K562 (cell line): ENCODE measurements at regions not wholly inside any gene's neighbourhood (a gene's known extent, or its start where the extent isn't known, plus 50 kb on each side); places are given as distances from the start of the nearest gene placed in this dataset.
A peak's percentile ranks its signal among the peaks of the same experiment; 100 is the strongest.

Source experiments
- BRCA1 ChIP-seq, 2 experiments: fragments of 450-650 bp in 1 of 2; sonication (generic) in 1 of 2; formaldehyde crosslinking in 1 of 2; IDR thresholded peaks; 2 replicates each; pipeline versions ENCODE4 v1.5.0 to v1.6.1; 2017 to 2020; ENCODE audit warnings: mild to moderate bottlenecking in 1 of 2, missing genetic modification reagents in 1 of 2
- CBFA2T3 ChIP-seq: fragments of 450-650 bp; IDR thresholded peaks from 2 replicates; pipeline ENCODE4 v1.6.1; 2017
- CREB1 ChIP-seq, 2 experiments: sonication (generic) in 1 of 2; formaldehyde crosslinking in 1 of 2; IDR thresholded peaks; 2 replicates each; pipeline versions ENCODE4 v1.6.1 to v1.8.0; 2012 to 2022; ENCODE audit warnings: inconsistent platforms in 1 of 2, mild to moderate bottlenecking in 1 of 2, missing genetic modification reagents in 1 of 2, moderate library complexity in 1 of 2
- CTBP1 ChIP-seq: fragments of 450-650 bp; IDR thresholded peaks from 2 replicates; pipeline ENCODE4 v1.6.1; 2016; ENCODE audit warnings: borderline replicate concordance
- CXXC5 ChIP-seq: fragments of 250-450 bp; sonication (Bioruptor Pico); IDR thresholded peaks from 2 replicates; pipeline ENCODE4 v1.8.0; 2022; ENCODE audit warnings: inconsistent platforms, mild to moderate bottlenecking, moderate library complexity
- ETV1 ChIP-seq: fragments of 450-650 bp; conservative IDR thresholded peaks from 2 replicates; pipeline ENCODE4 v1.6.1; 2016; ENCODE audit warnings: missing genetic modification characterization, control low read depth, low read depth, missing compliant biosample characterization
- ETV6 ChIP-seq, 3 experiments: fragments of 150-350 bp in 1 of 3; sonication (generic) in 1 of 3; formaldehyde crosslinking in 1 of 3; IDR thresholded peaks; 2 replicates each; pipeline versions ENCODE4 v1.6.1 to v1.8.0; 2014 to 2022; ENCODE audit warnings: borderline replicate concordance in 2 of 3, low read depth in 2 of 3, antibody characterized with exemption in 1 of 3, low read length in 1 of 3, mild to moderate bottlenecking in 1 of 3, missing genetic modification reagents in 1 of 3
- EZH2 ChIP-seq: IDR thresholded peaks from 2 replicates; pipeline ENCODE4 v1.6.1; 2012; ENCODE audit warnings: low read depth, mild to moderate bottlenecking, inconsistent platforms, low read length, borderline replicate concordance
- GABPB2 ChIP-seq: fragments of 250-450 bp; sonication (Bioruptor Pico); conservative IDR thresholded peaks from 2 replicates; pipeline ENCODE4 v1.5.1; 2021; ENCODE audit warnings: mild to moderate bottlenecking
- HBP1 ChIP-seq: fragments of 450-650 bp; formaldehyde crosslinking; IDR thresholded peaks from 2 replicates; pipeline ENCODE4 v1.4.0; 2022; ENCODE audit warnings: missing genetic modification characterization
- KDM5B ChIP-seq: fragments of 200-600 bp; sonication (generic); IDR thresholded peaks from 2 replicates; pipeline ENCODE4 v1.6.1; 2012; ENCODE audit warnings: low read depth, mild to moderate bottlenecking, moderate library complexity, low read length, control low read depth, inconsistent platforms; ENCODE audit not compliant: insufficient replicate concordance
- KHSRP ChIP-seq: fragments of 450-650 bp; IDR thresholded peaks from 2 replicates; pipeline ENCODE4 v1.6.1; 2017
- MTA1 ChIP-seq: fragments of 450-650 bp; IDR thresholded peaks from 2 replicates; pipeline ENCODE4 v1.6.1; 2017; ENCODE audit warnings: borderline replicate concordance
- POLR3A ChIP-seq: IDR thresholded peaks from 2 replicates; pipeline ENCODE4 v1.6.1; 2011; ENCODE audit warnings: borderline replicate concordance, mild to moderate bottlenecking, moderate library complexity; ENCODE audit not compliant: insufficient read length, insufficient read depth; ENCODE audit errors: extremely low read depth
- PTTG1 ChIP-seq: fragments of 450-650 bp; IDR thresholded peaks from 2 replicates; pipeline ENCODE4 v1.6.1; 2016; ENCODE audit warnings: low read depth, mild to moderate bottlenecking, missing genetic modification characterization, missing compliant biosample characterization
- RBFOX2 ChIP-seq: fragments of 200-400 bp; formaldehyde crosslinking; IDR thresholded peaks from 2 replicates; pipeline ENCODE4 v1.6.1; 2017; ENCODE audit warnings: low read depth, mild to moderate bottlenecking, low read length, moderate library complexity
- RFX1 ChIP-seq: fragments of 450-650 bp; IDR thresholded peaks from 2 replicates; pipeline ENCODE4 v1.6.1; 2016; ENCODE audit warnings: mild to moderate bottlenecking, moderate library complexity
- SLC30A9 ChIP-seq: fragments of 250-450 bp; sonication (Bioruptor Pico); IDR thresholded peaks from 2 replicates; pipeline ENCODE4 v1.8.0; 2022; ENCODE audit warnings: mild to moderate bottlenecking, moderate library complexity
- SMARCA4 ChIP-seq: fragments of 450-650 bp; IDR thresholded peaks from 2 replicates; pipeline ENCODE4 v1.6.1; 2016
- SPI1 ChIP-seq: IDR thresholded peaks from 2 replicates; pipeline ENCODE4 v1.6.1; 2011; ENCODE audit warnings: low read depth, low read length, control low read depth, borderline replicate concordance
- STAG1 ChIP-seq: sonication (generic); formaldehyde crosslinking; IDR thresholded peaks from 2 replicates; pipeline ENCODE4 v1.5.0; 2020; ENCODE audit warnings: missing genetic modification reagents, borderline replicate concordance
- YBX1 ChIP-seq: fragments of 450-650 bp; IDR thresholded peaks from 2 replicates; pipeline ENCODE4 v1.7.1; 2016; ENCODE audit warnings: mild to moderate bottlenecking
- ZFX ChIP-seq: sonication (generic); formaldehyde crosslinking; IDR thresholded peaks from 2 replicates; pipeline ENCODE4 v1.8.0; 2022; ENCODE audit warnings: mild to moderate bottlenecking, missing genetic modification reagents, moderate library complexity
- ZNF551 ChIP-seq: fragments of 250-450 bp; sonication (Bioruptor Pico); IDR thresholded peaks from 2 replicates; pipeline ENCODE4 v1.5.0; 2021; ENCODE audit warnings: mild to moderate bottlenecking, moderate library complexity
- ZNF586 ChIP-seq: fragments of 450-650 bp; formaldehyde crosslinking; conservative IDR thresholded peaks from 2 replicates; pipeline ENCODE4 v1.4.0; 2020; ENCODE audit warnings: mild to moderate bottlenecking, moderate library complexity
- ZNF589 ChIP-seq: fragments of 200-800 bp; sonication (Bioruptor generic); IDR thresholded peaks from 2 replicates; pipeline ENCODE4 v1.6.1; 2016; ENCODE audit warnings: low read depth, missing genetic modification characterization, missing compliant biosample characterization
- ZNF766 ChIP-seq: fragments of 200-800 bp; sonication (Bioruptor generic); conservative IDR thresholded peaks from 2 replicates; pipeline ENCODE4 v1.6.1; 2016; ENCODE audit warnings: missing genetic modification characterization, missing compliant biosample characterization
- TF ChIP-seq, protein P1 (sequence below): fragments of 250-450 bp; sonication (Bioruptor Pico); IDR thresholded peaks from 2 replicates; pipeline ENCODE4 v1.5.0; 2020; ENCODE audit warnings: mild to moderate bottlenecking, borderline replicate concordance

GRCh38 chr2:16400127-16400623 is 265.5 kb downstream of the CYRIA start (continued):
- TF ChIP-seq GABPB2 (CRISPR knock-in tag) = no peak
- TF ChIP-seq HBP1 (CRISPR knock-in tag) = no peak
- TF ChIP-seq RBFOX2 = no peak
- TF ChIP-seq ZNF551 (CRISPR knock-in tag) = no peak
- TF ChIP-seq ZNF589 (CRISPR knock-in tag) = no peak
- no peak for TF ChIP-seq YBX1
- TF ChIP-seq STAG1 = no peak
- TF ChIP-seq CXXC5 = 0 out of 2 replicates have a peak, but pooled peaks have one; percentile 10
- peak in 1 of 2 experiments; percentile 49; a peak in 1 of 4 replicates for TF ChIP-seq ETV6 (IDR thresholded peaks at IDR 0.05; ENCODE audit: borderline replicate concordance in 1 of 2, low read depth in 2 of 2, low read length in 1 of 2)
- no peak for TF ChIP-seq ETV6 (CRISPR knock-in tag; IDR thresholded peaks at IDR 0.05; ENCODE audit: borderline replicate concordance)
- TF ChIP-seq BRCA1 (IDR thresholded peaks at IDR 0.05) = no peak
- TF ChIP-seq BRCA1 (CRISPR knock-in tag; IDR thresholded peaks at IDR 0.05) = no peak
- TF ChIP-seq KHSRP = no peak
- no peak for TF ChIP-seq SMARCA4
- TF ChIP-seq RFX1 = no peak
- 0 out of 2 replicates have a peak, but pooled peaks have one; percentile 24 for TF ChIP-seq CREB1 (IDR thresholded peaks at IDR 0.05)
- TF ChIP-seq CREB1 (CRISPR knock-in tag; IDR thresholded peaks at IDR 0.05) = no peak
- TF ChIP-seq PTTG1 (tag) = no peak
- TF ChIP-seq ZFX (CRISPR knock-in tag) = no peak
- no peak for TF ChIP-seq POLR3A
- TF ChIP-seq CBFA2T3 = peak; percentile 43; the same call in 1 of the 2 replicates
- no peak for TF ChIP-seq ETV1 (tag)
- TF ChIP-seq SLC30A9 (CRISPR knock-in tag) = no peak
- TF ChIP-seq, protein P1, sequence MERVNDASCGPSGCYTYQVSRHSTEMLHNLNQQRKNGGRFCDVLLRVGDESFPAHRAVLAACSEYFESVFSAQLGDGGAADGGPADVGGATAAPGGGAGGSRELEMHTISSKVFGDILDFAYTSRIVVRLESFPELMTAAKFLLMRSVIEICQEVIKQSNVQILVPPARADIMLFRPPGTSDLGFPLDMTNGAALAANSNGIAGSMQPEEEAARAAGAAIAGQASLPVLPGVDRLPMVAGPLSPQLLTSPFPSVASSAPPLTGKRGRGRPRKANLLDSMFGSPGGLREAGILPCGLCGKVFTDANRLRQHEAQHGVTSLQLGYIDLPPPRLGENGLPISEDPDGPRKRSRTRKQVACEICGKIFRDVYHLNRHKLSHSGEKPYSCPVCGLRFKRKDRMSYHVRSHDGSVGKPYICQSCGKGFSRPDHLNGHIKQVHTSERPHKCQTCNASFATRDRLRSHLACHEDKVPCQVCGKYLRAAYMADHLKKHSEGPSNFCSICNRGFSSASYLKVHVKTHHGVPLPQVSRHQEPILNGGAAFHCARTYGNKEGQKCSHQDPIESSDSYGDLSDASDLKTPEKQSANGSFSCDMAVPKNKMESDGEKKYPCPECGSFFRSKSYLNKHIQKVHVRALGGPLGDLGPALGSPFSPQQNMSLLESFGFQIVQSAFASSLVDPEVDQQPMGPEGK (CRISPR knock-in tag) = no peak
- TF ChIP-seq KDM5B = no peak
- TF ChIP-seq EZH2 = no peak
- TF ChIP-seq MTA1 = no peak
- TF ChIP-seq CTBP1 = peak; percentile 16; the same call in 1 of the 2 replicates
- TF ChIP-seq ZNF586 (CRISPR knock-in tag) = no peak
- no peak for TF ChIP-seq ZNF766 (CRISPR knock-in tag)
- peak; percentile 73; the same call in 1 of the 2 replicates for TF ChIP-seq SPI1
